CD4-positive, alpha-beta T cell treated with Interferon alpha-2 for 1 hour (primary cell): ENCODE measurements at regions not wholly inside any gene's neighbourhood (a gene's known extent, or its start where the extent isn't known, plus 50 kb on each side); places are given as distances from the start of the nearest gene placed in this dataset.
"Not testable (repeated sequence)": the region's sequence is repeated elsewhere in the genome, so short reads cannot be mapped to it uniquely, and the experiment has no call there.

Experiments used
- DNase-seq, 2 donors: peaks; one replicate each; pipeline ENCODE4 v3.0.0-alpha.2; 2020 to 2022

DNA sequence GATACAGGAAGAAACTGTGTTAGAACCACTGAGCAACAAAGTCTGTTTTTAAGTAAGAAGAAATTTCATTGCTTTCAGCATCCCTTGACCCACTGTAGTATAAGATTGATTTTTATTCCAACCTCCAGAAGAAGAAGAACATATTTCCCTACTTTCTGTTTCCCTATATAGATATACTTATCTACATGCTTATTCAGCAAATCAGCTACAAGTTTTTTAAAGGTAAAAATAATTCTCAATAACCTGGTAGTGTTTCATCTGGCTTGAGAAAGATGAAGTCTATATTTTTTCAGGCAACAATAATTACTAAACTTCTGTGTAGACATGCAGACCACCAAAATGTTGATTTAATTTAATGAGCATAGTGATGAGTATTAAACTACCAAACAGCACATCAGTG is 201.0 kb downstream of the OSTF1 start:
- no peak for DNase-seq

- DNase-seq: no peak
These were observed 211.0 kb downstream of the OSTF1 start for GRCh38 chr9:75299324-75299723.

DNA sequence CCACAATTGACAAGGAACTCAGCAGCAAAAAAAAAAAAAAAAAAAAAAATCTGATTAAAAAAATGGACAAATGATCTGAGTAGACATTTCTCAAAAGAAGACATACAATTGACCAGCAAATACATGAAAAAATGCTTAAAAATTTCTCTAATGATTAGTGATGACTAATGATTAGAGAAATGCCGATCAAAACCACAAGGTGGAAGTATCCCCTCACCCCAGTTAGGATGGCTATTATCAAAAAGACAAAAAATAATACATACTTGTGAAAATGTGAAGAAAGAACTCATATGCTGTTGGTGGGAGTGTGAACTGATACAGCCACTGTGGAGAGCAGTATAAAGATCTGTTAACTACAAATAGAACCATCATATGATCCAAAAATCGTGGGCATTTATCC is 245.3 kb downstream of the OSTF1 start:
- DNase-seq: no peak

GRCh38 chr9:75358846-75359245 is 270.5 kb downstream of the OSTF1 start:
- DNase-seq: no peak

DNA sequence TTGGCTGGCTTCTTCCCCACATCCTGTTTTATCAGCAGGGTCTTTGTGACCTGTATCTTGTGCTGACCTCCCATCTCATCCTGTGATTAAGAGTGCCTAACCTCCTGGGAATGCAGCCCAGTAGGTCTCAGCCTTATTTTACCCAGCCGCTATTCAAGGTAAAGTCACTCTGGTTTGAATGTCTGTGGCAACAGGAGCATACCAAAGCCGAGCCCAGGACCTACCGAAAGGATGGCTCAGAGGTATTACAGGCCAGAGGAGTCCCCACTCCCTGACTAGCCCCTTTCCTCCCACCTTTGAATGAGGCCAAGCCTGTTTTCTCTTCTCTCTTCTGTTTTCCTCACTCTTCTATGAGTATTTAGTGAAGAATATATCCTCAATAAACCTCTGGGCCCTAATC is 271.3 kb downstream of the OSTF1 start:
- DNase-seq: no peak

- DNase-seq: no peak
These were observed 271.9 kb downstream of the OSTF1 start for GRCh38 chr9:75360252-75360651.

GRCh38 chr9:75362446-75362845 is 274.1 kb downstream of the OSTF1 start:
- not testable (repeated sequence) for DNase-seq

DNA sequence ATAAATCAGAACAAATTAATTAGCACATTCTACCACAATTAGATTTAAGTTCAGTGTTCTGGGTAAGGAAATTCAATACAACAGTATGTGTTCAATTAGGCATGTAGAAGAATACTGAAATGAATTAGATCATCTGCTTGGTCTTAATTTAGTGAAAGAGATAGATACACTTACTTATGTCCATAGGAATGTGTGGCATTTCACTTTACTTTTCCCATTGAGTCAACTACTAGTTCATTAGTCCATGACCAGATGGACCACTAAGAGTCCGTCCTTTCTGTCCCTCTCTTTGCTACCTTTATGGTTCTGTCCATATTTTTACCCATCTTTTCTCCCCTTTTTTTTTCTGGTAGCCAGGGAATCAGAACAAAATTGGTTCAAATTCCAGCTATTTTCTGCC is 276.9 kb downstream of the OSTF1 start:
- DNase-seq: no peak

- no peak for DNase-seq
These were observed 281.7 kb downstream of the OSTF1 start for GRCh38 chr9:75369989-75370388.

- DNase-seq: no peak
These were observed 284.4 kb downstream of the OSTF1 start for GRCh38 chr9:75372499-75373268.

GRCh38 chr9:75376680-75377254 is 288.5 kb downstream of the OSTF1 start:
- no peak for DNase-seq

DNA sequence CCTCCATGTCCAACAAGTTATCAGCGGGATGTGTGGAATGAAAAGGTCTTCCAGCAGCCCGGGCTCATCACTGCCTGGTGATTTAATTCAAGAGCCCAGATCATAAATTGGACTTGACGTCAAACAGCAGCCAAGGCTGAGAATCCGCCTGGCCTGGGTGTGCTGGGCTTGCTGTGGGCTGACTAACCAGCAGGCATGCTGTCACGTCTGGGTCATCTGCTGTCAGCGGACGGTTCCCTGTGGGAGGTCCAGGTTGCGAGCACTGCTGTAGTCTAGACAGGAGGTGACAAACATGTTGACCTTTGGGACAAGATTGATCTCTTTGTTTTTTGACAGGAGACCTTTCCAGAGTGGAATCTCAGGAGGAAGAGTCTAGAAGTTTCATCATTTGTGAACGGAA is 289.7 kb downstream of the OSTF1 start:
- no peak for DNase-seq

- DNase-seq: no peak
These were observed 290.6 kb downstream of the OSTF1 start for GRCh38 chr9:75378926-75379325.

- no peak for DNase-seq
These were observed 293.8 kb downstream of the OSTF1 start for GRCh38 chr9:75382126-75382525.

- DNase-seq: not testable (repeated sequence)
These were observed 295.2 kb downstream of the OSTF1 start for GRCh38 chr9:75383420-75384034.

- DNase-seq: no peak
These were observed 296.9 kb downstream of the OSTF1 start for GRCh38 chr9:75385236-75385635.

DNA sequence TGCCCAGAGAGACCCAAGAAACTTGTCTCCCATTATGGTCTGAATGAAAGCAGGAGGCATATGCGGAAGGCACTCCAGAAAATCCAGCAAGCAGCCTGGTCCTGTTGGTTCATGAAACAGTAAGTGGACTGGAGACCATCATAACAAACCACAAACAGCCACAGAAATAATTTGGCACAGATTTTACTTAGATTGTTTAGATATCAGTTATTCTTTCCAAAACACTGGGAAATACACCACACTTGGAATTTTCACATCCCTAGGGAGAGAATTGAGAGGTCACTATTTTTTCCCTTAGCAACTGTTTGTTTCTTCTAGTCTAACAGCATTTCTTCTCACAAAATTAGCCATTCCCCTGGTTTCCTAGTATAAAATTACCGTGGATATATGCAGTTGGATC is 300.8 kb downstream of the OSTF1 start:
- no peak for DNase-seq

DNA sequence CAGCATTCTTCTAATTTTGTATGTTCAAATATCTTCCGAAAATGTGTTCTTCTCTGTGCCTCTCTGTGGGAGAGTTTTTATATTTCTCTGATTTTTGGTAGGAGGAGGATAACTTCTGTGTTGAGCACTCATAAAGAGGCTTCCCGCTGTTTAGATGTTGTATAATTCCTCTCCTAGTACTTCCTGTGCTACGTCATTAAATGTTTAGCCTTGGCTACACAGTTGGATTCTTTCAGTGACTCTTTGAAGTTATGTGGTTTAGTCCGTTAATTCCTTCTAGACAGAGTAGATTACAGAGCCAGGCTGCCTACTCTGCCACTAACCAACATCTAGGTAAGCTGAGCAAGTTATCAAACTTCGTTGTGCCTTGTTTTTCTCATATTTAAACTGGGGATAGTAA is 302.6 kb downstream of the OSTF1 start:
- DNase-seq: no peak

GRCh38 chr9:75391497-75391896 is 303.2 kb downstream of the OSTF1 start:
- no peak for DNase-seq

DNA sequence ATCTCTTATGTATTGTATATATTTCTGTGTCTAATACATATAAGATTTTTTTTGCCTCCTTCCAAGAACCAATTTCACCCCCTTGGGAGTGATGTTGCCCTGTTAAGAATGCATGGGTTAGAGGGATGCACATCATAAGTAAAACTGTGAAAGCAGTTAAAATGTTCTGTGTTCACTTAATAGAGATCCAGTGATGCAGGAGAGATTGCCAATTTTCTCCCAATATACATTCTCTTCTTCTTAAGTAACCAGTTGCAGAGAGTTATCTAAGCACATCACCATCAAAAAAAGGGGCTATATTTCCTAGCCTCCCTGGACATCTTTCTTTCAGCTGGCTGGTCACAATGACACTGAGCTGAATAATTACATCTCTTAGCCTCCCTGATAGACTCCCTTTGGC is 307.0 kb downstream of the OSTF1 start:
- no peak for DNase-seq

GRCh38 chr9:75397836-75398235 is 309.5 kb downstream of the OSTF1 start:
- no peak for DNase-seq

- DNase-seq: no peak
These were observed 320.1 kb downstream of the OSTF1 start for GRCh38 chr9:75408391-75408790.

DNA sequence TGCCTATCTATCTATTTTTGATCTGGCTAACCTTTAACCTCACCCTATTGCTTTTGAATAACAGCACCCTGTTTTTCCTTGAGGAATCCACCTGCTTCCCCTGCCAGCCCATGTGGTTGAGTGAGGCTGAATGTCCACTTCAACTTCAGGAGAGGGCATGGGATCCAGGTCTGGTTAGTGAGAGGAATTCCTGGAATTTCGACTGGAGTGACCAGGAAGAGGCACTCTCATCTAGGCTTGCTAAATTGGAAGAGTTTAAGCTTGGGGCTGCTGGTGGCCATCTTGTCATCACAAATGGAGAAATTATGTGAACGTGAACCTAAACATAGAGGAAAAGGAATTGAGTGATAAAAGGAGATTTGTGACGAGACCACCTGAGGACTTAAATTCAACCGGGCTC is 322.1 kb downstream of the OSTF1 start:
- no peak for DNase-seq

- DNase-seq: no peak
These were observed 326.3 kb downstream of the OSTF1 start for GRCh38 chr9:75414371-75415160.
